ENCODE measurements at regions not wholly inside any gene's neighbourhood (a gene's known extent, or its start where the extent isn't known, plus 50 kb on each side); places are given as distances from the start of the nearest gene placed in this dataset.

DNA sequence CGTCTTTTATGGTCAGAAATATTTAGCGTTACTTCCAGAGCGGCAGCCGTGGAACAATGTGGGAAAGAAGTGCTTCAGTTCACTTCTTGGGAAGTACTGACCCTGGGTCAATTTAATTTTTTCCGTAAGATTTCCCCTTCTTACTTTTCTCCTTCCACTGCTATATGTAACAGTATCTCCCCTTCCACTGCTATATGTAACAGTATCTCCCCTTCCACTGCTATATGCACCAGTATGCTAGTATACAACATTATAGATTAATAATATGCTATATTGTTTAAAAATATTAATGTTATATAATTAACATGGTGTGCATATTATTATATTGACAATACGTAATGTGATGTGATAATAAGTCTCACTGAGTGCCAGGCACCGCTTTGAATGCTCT is 69.7 kb upstream of the ERG start:
- DNase-seq (ENCODE audit: low spot score) = no peak
- WGBS = 81% methylated on average over 7 of the region's 7 CpGs
- H3K27me3 ChIP-seq (ENCODE audit: control insufficient read depth in 4 of 4, insufficient read depth in 4 of 4, low read length in 3 of 4) = peaks cover 0 to 13% (median 2%) of the 10 kb centered on the region in 4 donors
- TF ChIP-seq RXRA (IDR thresholded peaks at IDR 0.05) = no peak
- no peak for TF ChIP-seq TAF1 (conservative IDR thresholded peaks at IDR 0.05)
- TF ChIP-seq, protein P1, sequence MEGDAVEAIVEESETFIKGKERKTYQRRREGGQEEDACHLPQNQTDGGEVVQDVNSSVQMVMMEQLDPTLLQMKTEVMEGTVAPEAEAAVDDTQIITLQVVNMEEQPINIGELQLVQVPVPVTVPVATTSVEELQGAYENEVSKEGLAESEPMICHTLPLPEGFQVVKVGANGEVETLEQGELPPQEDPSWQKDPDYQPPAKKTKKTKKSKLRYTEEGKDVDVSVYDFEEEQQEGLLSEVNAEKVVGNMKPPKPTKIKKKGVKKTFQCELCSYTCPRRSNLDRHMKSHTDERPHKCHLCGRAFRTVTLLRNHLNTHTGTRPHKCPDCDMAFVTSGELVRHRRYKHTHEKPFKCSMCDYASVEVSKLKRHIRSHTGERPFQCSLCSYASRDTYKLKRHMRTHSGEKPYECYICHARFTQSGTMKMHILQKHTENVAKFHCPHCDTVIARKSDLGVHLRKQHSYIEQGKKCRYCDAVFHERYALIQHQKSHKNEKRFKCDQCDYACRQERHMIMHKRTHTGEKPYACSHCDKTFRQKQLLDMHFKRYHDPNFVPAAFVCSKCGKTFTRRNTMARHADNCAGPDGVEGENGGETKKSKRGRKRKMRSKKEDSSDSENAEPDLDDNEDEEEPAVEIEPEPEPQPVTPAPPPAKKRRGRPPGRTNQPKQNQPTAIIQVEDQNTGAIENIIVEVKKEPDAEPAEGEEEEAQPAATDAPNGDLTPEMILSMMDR (IDR thresholded peaks at IDR 0.05; ENCODE audit: low read depth, low read length, missing input control) = no peak
- no peak overlapping the region for H3K9ac ChIP-seq (ENCODE audit: low read depth in 1 of 2, low read length in 2 of 2)
- H3K4me1 ChIP-seq (ENCODE audit: control insufficient read depth in 4 of 4, insufficient read depth in 4 of 4, low read length in 3 of 4) = no peaks in the 10 kb centered on the region
- H3K27ac ChIP-seq (ENCODE audit: low read depth in 1 of 2, low read length in 2 of 2) = no peak overlapping the region
- no peak overlapping the region for H3K4me3 ChIP-seq (ENCODE audit: low read depth in 1 of 3, low read length in 3 of 3)
- no peaks in the 10 kb centered on the region for H3K9me3 ChIP-seq (ENCODE audit: control insufficient read depth in 4 of 4, low read length in 3 of 4)
- no peaks in the 10 kb centered on the region for H3K36me3 ChIP-seq (ENCODE audit: control insufficient read depth in 4 of 4, insufficient read depth in 3 of 4, low read depth in 1 of 4, low read length in 3 of 4)

DNA sequence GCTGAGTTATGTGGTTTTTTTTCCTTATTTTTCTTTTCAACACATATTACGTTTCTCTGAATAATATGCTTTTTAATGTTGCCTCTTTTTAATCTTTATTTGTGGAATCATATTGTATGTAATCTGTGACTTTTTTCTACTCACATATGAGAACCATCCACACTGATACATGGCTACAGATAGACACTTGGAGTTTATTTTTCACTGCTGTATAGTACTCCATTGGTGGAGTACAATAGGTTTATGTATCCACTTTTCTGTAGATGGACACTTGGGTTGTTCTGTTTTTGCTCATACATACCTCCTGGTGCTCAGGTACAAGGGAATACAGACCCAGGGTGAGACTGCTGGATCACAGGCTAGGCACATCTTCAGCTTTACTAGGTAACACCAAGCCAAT is 71.5 kb upstream of the ERG start:
- no peak overlapping the region for H3K27ac ChIP-seq (ENCODE audit: low read depth in 1 of 2, low read length in 2 of 2)
- no peaks in the 10 kb centered on the region for H3K36me3 ChIP-seq (ENCODE audit: control insufficient read depth in 4 of 4, insufficient read depth in 3 of 4, low read depth in 1 of 4, low read length in 3 of 4)
- H3K9ac ChIP-seq (ENCODE audit: low read depth in 1 of 2, low read length in 2 of 2) = no peak overlapping the region
- 94% methylated on average over 1 of the region's 1 CpG for WGBS
- no peaks in the 10 kb centered on the region for H3K4me1 ChIP-seq (ENCODE audit: control insufficient read depth in 4 of 4, insufficient read depth in 4 of 4, low read length in 3 of 4)
- DNase-seq (ENCODE audit: low spot score) = no peak
- H3K27me3 ChIP-seq (ENCODE audit: control insufficient read depth in 4 of 4, insufficient read depth in 4 of 4, low read length in 3 of 4) = peaks cover 0 to 9% (median 2%) of the 10 kb centered on the region in 4 donors
- TF ChIP-seq NR2F2 (IDR thresholded peaks at IDR 0.05) (no peak), REST (IDR thresholded peaks at IDR 0.05) (no peak), FOXA2 (IDR thresholded peaks at IDR 0.05) (no peak), RAD21 (IDR thresholded peaks at IDR 0.05) (no peak), HNF4A (conservative IDR thresholded peaks at IDR 0.05) (no peak), HNF4G (IDR thresholded peaks at IDR 0.05) (no peak), MAX (IDR thresholded peaks at IDR 0.05) (no peak), GABPA (IDR thresholded peaks at IDR 0.05 in 1 of 2, conservative IDR thresholded peaks at IDR 0.05 in 1 of 2) (no peak), EGR1 (IDR thresholded peaks at IDR 0.05; ENCODE audit: low read depth in 2 of 2) (no peak)
- TF ChIP-seq, protein P2, sequence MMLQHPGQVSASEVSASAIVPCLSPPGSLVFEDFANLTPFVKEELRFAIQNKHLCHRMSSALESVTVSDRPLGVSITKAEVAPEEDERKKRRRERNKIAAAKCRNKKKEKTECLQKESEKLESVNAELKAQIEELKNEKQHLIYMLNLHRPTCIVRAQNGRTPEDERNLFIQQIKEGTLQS (IDR thresholded peaks at IDR 0.05) = no peak
- TF ChIP-seq, protein P1 (IDR thresholded peaks at IDR 0.05; ENCODE audit: low read depth, low read length, missing input control) = no peak
- no peaks in the 10 kb centered on the region for H3K9me3 ChIP-seq (ENCODE audit: control insufficient read depth in 4 of 4, low read length in 3 of 4)
- no peak overlapping the region for H3K4me3 ChIP-seq (ENCODE audit: low read depth in 1 of 3, low read length in 3 of 3)

Data from liver (tissue), 8 donors.